ENCODE measurements at regions not wholly inside any gene's neighbourhood (a gene's known extent, or its start where the extent isn't known, plus 50 kb on each side); places are given as distances from the start of the nearest gene placed in this dataset.

GRCh38 chr5:82417776-82418607, 139.8 kb upstream of the RPS23 start:
- DNase-seq = no peak

- no peak for DNase-seq
Observed at GRCh38 chr5:82416512-82416911, 138.4 kb upstream of the RPS23 start.

GRCh38 chr5:82414041-82414388, 135.9 kb upstream of the RPS23 start:
- DNase-seq = no peak

GRCh38 chr5:82413302-82414040, 135.3 kb upstream of the RPS23 start:
- no peak for DNase-seq

GRCh38 chr5:82408033-82408432, 129.9 kb upstream of the RPS23 start:
- DNase-seq = no peak

- DNase-seq = no peak
Observed at GRCh38 chr5:82406205-82406773, 128.1 kb upstream of the RPS23 start.

GRCh38 chr5:82405618-82406204, 127.6 kb upstream of the RPS23 start:
- DNase-seq = no peak

- no peak for DNase-seq
Observed at GRCh38 chr5:82405161-82405560, 127.0 kb upstream of the RPS23 start.

GRCh38 chr5:82404382-82404945, 126.3 kb upstream of the RPS23 start:
- DNase-seq = no peak

- DNase-seq = no peak
Observed at GRCh38 chr5:82403724-82404123, 125.6 kb upstream of the RPS23 start.

- no peak for DNase-seq
Observed at GRCh38 chr5:82403026-82403425, 124.9 kb upstream of the RPS23 start.

- no peak for DNase-seq
Observed at GRCh38 chr5:82399111-82399510, 121.0 kb upstream of the RPS23 start.

GRCh38 chr5:82397741-82398320, 119.7 kb upstream of the RPS23 start:
- DNase-seq = no peak

GRCh38 chr5:82396871-82397514, 118.8 kb upstream of the RPS23 start:
- no peak for DNase-seq

- DNase-seq = no peak
Observed at GRCh38 chr5:82396396-82396795, 118.2 kb upstream of the RPS23 start.

GRCh38 chr5:82393951-82394350, 115.8 kb upstream of the RPS23 start:
- no peak for DNase-seq

- no peak for DNase-seq
Observed at GRCh38 chr5:82390088-82390487, 111.9 kb upstream of the RPS23 start.

- no peak for DNase-seq
Observed at GRCh38 chr5:82389347-82389746, 111.2 kb upstream of the RPS23 start.

- no peak for DNase-seq
Observed at GRCh38 chr5:82388181-82388580, 110.0 kb upstream of the RPS23 start.

- DNase-seq = no peak
Observed at GRCh38 chr5:82387819-82388166, 109.6 kb upstream of the RPS23 start.

- no peak for DNase-seq
Observed at GRCh38 chr5:82387001-82387818, 109.1 kb upstream of the RPS23 start.

- no peak for DNase-seq
Observed at GRCh38 chr5:82386576-82386975, 108.4 kb upstream of the RPS23 start.

All from NCI-H1105 treated with DMSO at 0.1 percent for 48 hours (cell line).